IMR-90 (cell line): ENCODE measurements at regions not wholly inside any gene's neighbourhood (a gene's known extent, or its start where the extent isn't known, plus 50 kb on each side); places are given as distances from the start of the nearest gene placed in this dataset.

Experiments used
- ATAC-seq: fragments of 200-7000 bp; cut with Tn5 transposase; 2 replicates; pipeline ENCODE4 v1.9.1; 2020; ENCODE audit warnings: low read depth, mild to moderate bottlenecking, moderate library complexity
- BruUV-seq: library from RNA; stranded (reverse); fragments of 400-500 nt; replicated peaks from 2 replicates; lab custom pipeline; 2021; lab: Mats Ljungman, UMichigan
- CTCF ChIA-PET: fragments of 300-600 bp; formaldehyde crosslinking; extraction: SDS; loops from one replicate; lab custom pipeline; 2021; ENCODE audit warnings: antibody characterized with exemption; lab: Yijun Ruan, JAX
- POLR2A ChIA-PET: fragments of 300-600 bp; sonication (Branson Sonifier 250); formaldehyde crosslinking; loops from one replicate; lab custom pipeline; 2022; ENCODE audit warnings: antibody characterized with exemption; ENCODE audit not compliant: unreplicated experiment; lab: Charles Lee
- DNase-seq: peaks from one replicate; pipeline ENCODE4 v3.0.0; 2013
- H2AFZ ChIP-seq: replicated peaks from 2 replicates; pipeline ENCODE3; 2013; ENCODE audit warnings: low read length, mild to moderate bottlenecking; ENCODE audit not compliant: poor library complexity
- H2AK5ac ChIP-seq: 2 replicates; pipeline ENCODE4 v1.6.1; 2013; ENCODE audit warnings: low read depth, low read length, inconsistent platforms
- H2AK9ac ChIP-seq: replicated peaks from 2 replicates; pipeline ENCODE3; 2013; ENCODE audit warnings: mild to moderate bottlenecking, low read depth, low read length, moderate library complexity; ENCODE audit not compliant: poor library complexity
- H2BK120ac ChIP-seq: 2 replicates; pipeline ENCODE4 v1.6.1; 2013; ENCODE audit warnings: low read depth, low read length, inconsistent platforms
- H2BK15ac ChIP-seq: 3 replicates; pipeline ENCODE4 v1.6.1; 2013; ENCODE audit warnings: low read depth, low read length, inconsistent platforms
- H2BK20ac ChIP-seq: 2 replicates; pipeline ENCODE4 v1.6.1; 2013; ENCODE audit warnings: low read depth, mild to moderate bottlenecking, inconsistent platforms, low read length, moderate library complexity
- H2BK5ac ChIP-seq: 2 replicates; pipeline ENCODE4 v1.6.1; 2013; ENCODE audit warnings: mild to moderate bottlenecking, low read depth, low read length, inconsistent platforms; ENCODE audit not compliant: poor library complexity, severe bottlenecking
- H3K14ac ChIP-seq: replicated peaks from 2 replicates; pipeline ENCODE4 v1.6.1; 2013; ENCODE audit warnings: low read depth, low read length, inconsistent platforms
- H3K18ac ChIP-seq: 2 replicates; pipeline ENCODE4 v1.6.1; 2013; ENCODE audit warnings: low read depth, low read length, control low read depth
- H3K23ac ChIP-seq: 2 replicates; pipeline ENCODE4 v1.6.1; 2013; ENCODE audit warnings: low read depth, low read length, inconsistent platforms
- H3K27ac ChIP-seq: 2 replicates; pipeline ENCODE4 v1.5.1; 2013; ENCODE audit warnings: mild to moderate bottlenecking, control low read depth, low read length; ENCODE audit not compliant: insufficient read depth
- H3K27me3 ChIP-seq: 2 replicates; pipeline ENCODE4 v1.6.1; 2013; ENCODE audit warnings: low read length; ENCODE audit not compliant: control insufficient read depth, insufficient read depth
- H3K36me3 ChIP-seq: 2 replicates; pipeline ENCODE4 v1.6.1; 2013; ENCODE audit warnings: low read length, mixed read lengths; ENCODE audit not compliant: control insufficient read depth, insufficient read depth
- H3K4ac ChIP-seq: 2 replicates; pipeline ENCODE4 v1.6.1; 2013; ENCODE audit warnings: low read depth, low read length, inconsistent platforms
- H3K4me1 ChIP-seq: 2 replicates; pipeline ENCODE4 v1.6.1; 2013; ENCODE audit warnings: low read length, mixed read lengths; ENCODE audit not compliant: control insufficient read depth, insufficient read depth
- H3K4me2 ChIP-seq: 2 replicates; pipeline ENCODE4 v1.6.1; 2013; ENCODE audit warnings: low read depth, mild to moderate bottlenecking, control low read depth, low read length, moderate library complexity
- H3K4me3 ChIP-seq: 2 replicates; pipeline ENCODE4 v1.5.1; 2013; ENCODE audit warnings: low read depth, mild to moderate bottlenecking, control low read depth, low read length, moderate library complexity; ENCODE audit not compliant: insufficient read depth
- H3K56ac ChIP-seq: 2 replicates; pipeline ENCODE4 v1.6.1; 2013; ENCODE audit warnings: low read length, inconsistent platforms; ENCODE audit not compliant: insufficient read depth; ENCODE audit errors: extremely low read depth
- H3K79me1 ChIP-seq, 2 experiments: 2 replicates each; pipeline ENCODE4 v1.6.1; 2013; ENCODE audit warnings: low read length in 2 of 2, inconsistent platforms in 1 of 2, low read depth in 1 of 2
- H3K9ac ChIP-seq: 2 replicates; pipeline ENCODE4 v1.6.1; 2013; ENCODE audit warnings: low read depth, low read length, control low read depth
- H3K9me1 ChIP-seq: 2 replicates; pipeline ENCODE4 v1.6.1; 2013; ENCODE audit warnings: low read length, inconsistent platforms; ENCODE audit not compliant: insufficient read depth
- H3K9me3 ChIP-seq: 2 replicates; pipeline ENCODE4 v1.6.1; 2013; ENCODE audit warnings: low read length; ENCODE audit not compliant: control insufficient read depth, insufficient read depth
- H4K20me1 ChIP-seq: 2 replicates; pipeline ENCODE4 v1.6.1; 2013; ENCODE audit warnings: low read length, inconsistent platforms; ENCODE audit not compliant: insufficient read depth
- H4K5ac ChIP-seq: 2 replicates; pipeline ENCODE4 v1.6.1; 2013; ENCODE audit warnings: mild to moderate bottlenecking, low read depth, low read length, control low read depth
- H4K8ac ChIP-seq, 2 experiments: 2 replicates each; pipeline ENCODE4 v1.6.1; 2013; ENCODE audit warnings: low read depth in 2 of 2, low read length in 2 of 2, control low read depth in 1 of 2, inconsistent platforms in 1 of 2
- H4K91ac ChIP-seq: 2 replicates; pipeline ENCODE4 v1.6.1; 2013; ENCODE audit warnings: low read depth, low read length, inconsistent platforms; ENCODE audit not compliant: insufficient read depth
- CEBPB ChIP-seq: IDR thresholded peaks from 2 replicates; pipeline ENCODE4 v1.6.1; 2012; ENCODE audit warnings: low read depth, low read length, improper control_type of control experiment
- CHD1 ChIP-seq: IDR thresholded peaks from 2 replicates; pipeline ENCODE4 v1.6.1; 2012; ENCODE audit warnings: low read depth, low read length, improper control_type of control experiment
- FOS ChIP-seq: fragments of 150-350 bp; IDR thresholded peaks from 2 replicates; pipeline ENCODE4 v1.6.1; 2016; ENCODE audit warnings: low read depth, low read length
- MAZ ChIP-seq: IDR thresholded peaks from 2 replicates; pipeline ENCODE4 v1.6.1; 2012; ENCODE audit warnings: low read depth, mild to moderate bottlenecking, low read length, improper control_type of control experiment, moderate library complexity, borderline replicate concordance
- MXI1 ChIP-seq: IDR thresholded peaks from 2 replicates; pipeline ENCODE4 v1.6.1; 2012; ENCODE audit warnings: low read depth, mild to moderate bottlenecking, low read length, moderate library complexity, borderline replicate concordance
- POLR2A ChIP-seq: IDR thresholded peaks from 2 replicates; pipeline ENCODE4 v1.6.1; 2012; ENCODE audit warnings: mild to moderate bottlenecking, low read depth, low read length
- RAD21 ChIP-seq: IDR thresholded peaks from 2 replicates; pipeline ENCODE4 v1.6.1; 2012; ENCODE audit warnings: low read length, improper control_type of control experiment
- RCOR1 ChIP-seq: IDR thresholded peaks from 2 replicates; pipeline ENCODE4 v1.6.1; 2012; ENCODE audit warnings: mild to moderate bottlenecking, low read length, improper control_type of control experiment; ENCODE audit not compliant: insufficient replicate concordance
- SMC3 ChIP-seq: fragments of 150-350 bp; IDR thresholded peaks from 2 replicates; pipeline ENCODE4 v1.6.1; 2016; ENCODE audit warnings: low read depth, mild to moderate bottlenecking, antibody characterized with exemption, low read length, moderate library complexity
- USF2 ChIP-seq: fragments of 150-350 bp; IDR thresholded peaks from 2 replicates; pipeline ENCODE4 v1.6.1; 2017; ENCODE audit warnings: mild to moderate bottlenecking, antibody characterized with exemption, low read length, low read depth
- WGBS, 2 experiments: methylation state at CpG; one replicate each; pipeline versions ENCODE4 v1.1.5 to v1.1.7; 2013; ENCODE audit warnings: missing lambda C conversion rate in 2 of 2; ENCODE audit not compliant: insufficient read length in 1 of 2; ENCODE audit errors: extremely low coverage in 2 of 2; 5-methylcytosine and 5-hydroxymethylcytosine counted together
- dilution Hi-C: fragments of 300-500 bp; cut with HindIII; formaldehyde crosslinking; loops from one replicate; pipeline ENCODE4 v1.14.3; 2018; ENCODE audit warnings: low sequenced_read_pairs; ENCODE audit not compliant: unreplicated experiment
- in situ Hi-C: fragments of 300-500 bp; cut with MboI; formaldehyde crosslinking; loops from 3 replicates; pipeline ENCODE4 v1.14.3; 2019; ENCODE audit warnings: low sequenced_read_pairs, inconsistent platforms, mixed read lengths
- intact Hi-C: fragments of 100-400 bp; cut with micrococcal nuclease; formaldehyde crosslinking; loops from 2 replicates; pipeline ENCODE4 v1.10.0; 2022

GRCh38 chr16:77662246-77662645 lies 60.1 kb upstream of the NUDT7 start:
- no peak overlapping the region for H3K14ac ChIP-seq
- no peak overlapping the region for H4K8ac ChIP-seq
- in situ Hi-C loops, result no loop called here
- no peak overlapping the region for H2BK15ac ChIP-seq
- H3K9me3 ChIP-seq, result no peaks in the 10 kb centered on the region
- ChIA-PET POLR2A (no interaction called here), CTCF (no interaction called here)
- no peaks in the 10 kb centered on the region for H3K79me1 ChIP-seq
- TF ChIP-seq CHD1, result no peak
- no peak for TF ChIP-seq USF2
- TF ChIP-seq RCOR1, result no peak
- TF ChIP-seq FOS, result no peak
- TF ChIP-seq MXI1, result no peak
- no peak for TF ChIP-seq MAZ
- TF ChIP-seq RAD21, result no peak
- TF ChIP-seq POLR2A, result no peak
- TF ChIP-seq CEBPB, result no peak
- no peak for TF ChIP-seq SMC3
- no peaks in the 10 kb centered on the region for H3K9me1 ChIP-seq
- intact Hi-C loops, result loop anchor here (5.0 kb wide), 1 partner anchor 80 kb away; no protein-coding TSS in a partner anchor
- no TSS peak for BruUV-seq
- no peak overlapping the region for H3K9ac ChIP-seq
- no peaks in the 10 kb centered on the region for H4K20me1 ChIP-seq
- H3K23ac ChIP-seq, result no peak overlapping the region
- H3K36me3 ChIP-seq, result no peaks in the 10 kb centered on the region
- no CpG with 5 or more reads among the region's 4 CpGs for WGBS, 2 experiments
- H4K91ac ChIP-seq, result no peak overlapping the region
- no peak for DNase-seq
- H2BK5ac ChIP-seq, result no peak overlapping the region
- H3K56ac ChIP-seq, result no peak overlapping the region
- H3K27ac ChIP-seq, result no peak overlapping the region
- H2BK120ac ChIP-seq, result no peak overlapping the region
- ATAC-seq, result no peak
- no peaks in the 10 kb centered on the region for H3K4me1 ChIP-seq
- H3K27me3 ChIP-seq, result peaks cover 4% of the 10 kb centered on the region
- H4K5ac ChIP-seq, result no peak overlapping the region
- no peak overlapping the region for H2AK5ac ChIP-seq
- H2AK9ac ChIP-seq, result no peak overlapping the region
- no peak overlapping the region for H2BK20ac ChIP-seq
- H3K4me2 ChIP-seq, result no peak overlapping the region
- H3K4ac ChIP-seq, result no peak overlapping the region
- dilution Hi-C loops, result no loop called here
- H3K18ac ChIP-seq, result no peak overlapping the region
- H2AFZ ChIP-seq, result no peak overlapping the region
- no peak overlapping the region for H3K4me3 ChIP-seq
